GM21526 (cell line): ENCODE measurements at regions not wholly inside any gene's neighbourhood (a gene's known extent, or its start where the extent isn't known, plus 50 kb on each side); places are given as distances from the start of the nearest gene placed in this dataset.
A peak's percentile ranks its signal among the peaks of the same experiment; 100 is the strongest.
"Not testable (repeated sequence)": the region's sequence is repeated elsewhere in the genome, so short reads cannot be mapped to it uniquely, and the experiment has no call there.

Experiments
- ATAC-seq: cut with Tn5 transposase; IDR thresholded peaks from one replicate; pipeline ENCODE4 v1.9.1; 2021; ENCODE audit warnings: moderate library complexity; ENCODE audit not compliant: unreplicated experiment, low FRiP score

DNA sequence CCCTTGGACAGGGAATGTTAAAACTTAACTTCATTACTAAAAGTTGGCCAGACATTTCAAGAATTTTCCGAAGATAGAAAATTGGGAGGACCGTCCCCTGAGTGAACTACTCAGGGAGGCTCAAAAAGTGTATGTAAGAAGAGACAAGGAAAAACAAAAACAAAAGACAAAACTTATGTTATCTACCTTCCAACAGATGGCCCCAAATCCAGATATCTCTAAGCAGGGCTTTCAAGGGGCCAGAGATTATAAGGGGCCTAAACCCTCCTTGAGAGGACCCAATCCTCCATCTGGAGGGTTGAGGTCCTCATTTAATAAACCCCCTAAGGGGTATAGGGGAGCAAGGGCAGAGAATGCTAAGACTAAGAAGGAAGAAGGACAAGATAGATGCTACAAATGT lies 203.6 kb downstream of the SH2D4B start:
- ATAC-seq, result no peak

DNA sequence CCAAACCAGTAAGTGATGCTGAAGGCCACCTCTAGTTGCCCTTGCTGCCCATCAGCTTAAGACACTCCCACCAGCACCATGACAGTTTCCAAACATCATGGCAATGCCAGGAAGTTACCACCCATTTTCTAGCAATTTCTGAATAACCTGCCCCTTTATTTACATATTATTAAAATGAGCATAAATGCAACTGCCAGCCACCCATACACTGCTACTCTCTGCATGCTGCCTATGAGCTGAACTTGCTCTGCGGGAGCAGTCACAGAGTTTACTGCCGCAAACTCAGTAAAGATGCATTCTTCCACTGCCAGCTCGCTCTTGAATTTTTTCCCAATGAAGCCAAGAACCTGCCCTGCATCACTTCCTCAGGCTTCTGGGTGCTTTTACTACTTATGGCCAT lies 212.6 kb downstream of the SH2D4B start:
- no peak for ATAC-seq

DNA sequence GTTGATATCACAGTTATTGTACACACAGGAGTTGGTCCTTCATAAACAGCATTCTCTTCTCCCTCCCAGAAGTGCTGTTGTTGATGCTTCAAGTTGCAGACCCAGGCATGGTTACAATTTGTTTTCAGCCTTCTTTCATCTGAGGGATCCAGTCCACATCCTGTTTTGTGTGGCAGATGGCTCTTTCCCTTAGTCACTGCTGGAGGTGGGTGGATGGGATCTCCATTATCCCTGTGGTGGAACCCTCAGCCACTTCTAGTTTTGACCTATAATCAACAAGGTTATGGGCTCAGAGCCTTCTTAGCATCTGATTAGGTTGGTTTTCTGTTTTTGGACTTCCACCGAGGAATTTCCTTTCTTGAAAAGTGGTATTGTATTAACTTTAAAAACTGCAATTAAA lies 214.2 kb downstream of the SH2D4B start:
- ATAC-seq, result no peak

DNA sequence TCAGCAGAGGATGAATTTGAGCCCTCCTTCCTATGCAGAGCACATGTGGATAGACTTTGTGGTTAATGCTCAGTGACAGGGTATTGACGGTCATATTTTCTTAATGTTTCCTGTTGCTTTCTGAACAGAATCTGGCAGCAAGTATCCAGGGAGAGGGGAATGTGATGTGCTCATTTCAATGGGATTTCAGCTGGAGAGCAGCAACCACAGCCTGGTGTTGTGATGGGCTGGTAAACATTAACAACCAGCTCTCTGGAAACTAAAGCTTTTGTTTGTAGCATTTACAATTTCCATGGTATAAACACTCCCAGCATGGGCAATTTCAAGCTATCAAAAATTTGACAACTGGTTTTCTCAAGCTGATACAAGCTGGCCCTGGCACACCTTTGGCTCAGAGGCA lies 215.9 kb downstream of the SH2D4B start:
- ATAC-seq, result no peak

DNA sequence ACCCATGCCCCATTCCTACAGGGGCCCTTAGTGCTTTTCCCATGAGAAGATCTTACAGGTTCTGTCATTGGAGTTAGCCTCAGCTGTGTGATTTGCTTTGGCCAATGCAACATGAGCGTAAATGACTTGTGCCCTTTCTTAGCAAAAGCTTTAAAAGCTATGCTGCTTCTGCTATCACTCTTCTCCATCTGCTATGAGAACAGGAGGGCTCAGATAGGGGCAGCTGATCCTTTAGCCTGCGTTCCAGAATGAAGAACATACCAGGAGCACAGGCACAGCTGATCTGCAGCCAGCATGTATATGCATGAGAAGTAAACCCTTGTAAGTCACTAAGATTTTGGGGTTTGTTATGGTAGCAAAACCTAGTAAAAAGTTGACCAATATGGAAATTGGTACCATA lies 218.2 kb downstream of the SH2D4B start:
- ATAC-seq, result no peak

DNA sequence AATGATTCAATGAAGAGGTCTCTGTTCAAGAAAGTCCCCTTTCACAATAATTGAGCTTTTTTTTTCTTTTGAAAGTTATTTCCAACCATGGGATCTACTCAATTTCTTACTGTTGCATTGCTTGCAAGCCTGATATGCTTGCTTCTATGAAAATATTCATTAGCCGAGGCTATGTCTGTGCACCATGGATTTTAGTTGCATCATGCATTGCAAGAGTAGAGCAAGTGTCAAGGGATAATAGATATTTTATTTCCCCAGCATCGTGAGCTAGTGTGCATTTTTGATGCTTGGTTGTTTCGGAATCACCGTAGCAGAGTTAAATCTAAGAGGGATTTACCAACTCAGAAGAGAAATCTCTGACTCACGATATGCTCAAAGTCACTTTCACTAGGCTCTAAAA lies 222.0 kb downstream of the SH2D4B start:
- ATAC-seq, result no peak

DNA sequence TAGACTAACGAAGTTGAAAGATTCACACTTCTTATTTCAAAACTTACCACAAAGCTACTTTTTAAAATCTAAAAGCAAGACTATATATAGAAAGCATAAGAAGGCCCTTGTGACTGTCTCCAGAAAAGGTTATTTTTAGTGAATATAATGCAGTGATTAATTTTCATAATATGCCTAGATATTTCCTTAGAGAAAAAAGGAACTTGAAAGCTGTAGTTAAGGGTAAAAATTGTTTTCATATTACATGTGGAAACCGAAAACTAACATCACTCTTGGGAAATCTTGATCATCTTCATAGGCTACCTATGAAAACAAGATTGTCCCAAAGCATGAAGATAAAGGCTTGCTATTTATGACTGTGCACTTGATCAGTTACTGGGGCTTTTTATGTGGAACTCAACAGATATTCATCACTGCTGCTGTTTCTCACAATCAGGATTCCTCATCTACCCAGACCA lies 223.2 kb downstream of the SH2D4B start:
- peak; percentile 62 for ATAC-seq

DNA sequence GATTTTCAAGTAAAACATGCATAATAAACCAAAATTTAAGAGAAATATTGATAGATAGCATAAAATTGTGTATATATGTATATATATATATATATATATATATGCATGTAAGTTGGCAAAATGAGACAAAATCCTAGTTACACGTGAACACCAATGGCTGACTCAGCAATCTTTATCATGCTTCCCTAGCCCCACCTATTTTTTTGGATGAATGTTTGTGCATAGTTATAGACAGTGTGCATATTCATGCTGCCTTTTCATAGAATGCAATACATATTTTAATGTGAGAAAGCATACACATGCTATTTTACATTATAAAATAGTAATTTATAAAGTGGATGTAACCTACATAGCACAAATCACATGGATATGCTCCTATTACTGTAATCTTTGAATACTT lies 230.3 kb downstream of the SH2D4B start:
- no peak for ATAC-seq

DNA sequence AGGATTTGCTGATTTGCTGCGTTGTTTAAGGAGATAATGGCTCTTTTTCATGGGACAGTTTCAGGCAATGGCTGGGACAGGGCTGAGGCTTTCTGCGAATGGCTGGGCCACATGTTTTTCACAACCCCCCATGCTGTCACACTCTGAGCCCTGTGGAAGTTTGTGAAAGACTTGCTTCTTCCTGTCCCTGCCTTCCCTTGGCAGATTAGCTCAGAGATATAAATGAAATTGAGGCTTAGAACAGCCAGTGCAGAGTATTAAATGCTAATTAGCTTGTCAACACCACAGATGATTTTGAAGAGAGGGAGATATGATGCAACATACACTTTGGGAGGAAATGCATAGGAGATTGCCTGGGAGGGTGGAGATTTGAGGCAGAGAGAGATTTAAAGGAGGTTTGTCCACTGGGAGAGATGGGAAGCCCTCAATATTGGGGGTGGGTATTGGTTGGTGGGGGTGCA lies 232.0 kb downstream of the SH2D4B start:
- ATAC-seq, result no peak

DNA sequence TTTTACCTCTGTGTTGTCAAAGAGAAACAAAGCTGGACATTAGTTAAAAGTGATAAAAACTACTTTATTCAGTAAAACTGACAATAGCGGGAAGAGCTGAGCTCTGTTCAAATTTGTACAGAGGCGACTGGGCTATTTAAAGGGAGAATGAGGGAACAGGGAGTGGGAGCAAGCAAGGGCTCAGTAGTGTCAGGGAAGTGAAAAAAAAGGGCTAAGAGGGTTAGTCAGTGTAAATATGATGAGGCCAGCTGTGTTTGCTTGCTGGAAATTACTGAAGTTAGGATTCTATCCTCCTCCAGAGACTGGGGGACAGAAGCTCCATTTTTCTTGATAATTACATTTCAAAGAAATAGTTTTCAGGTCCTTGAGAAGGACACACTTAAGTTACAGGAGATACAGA lies 232.5 kb downstream of the SH2D4B start:
- ATAC-seq, result no peak

DNA sequence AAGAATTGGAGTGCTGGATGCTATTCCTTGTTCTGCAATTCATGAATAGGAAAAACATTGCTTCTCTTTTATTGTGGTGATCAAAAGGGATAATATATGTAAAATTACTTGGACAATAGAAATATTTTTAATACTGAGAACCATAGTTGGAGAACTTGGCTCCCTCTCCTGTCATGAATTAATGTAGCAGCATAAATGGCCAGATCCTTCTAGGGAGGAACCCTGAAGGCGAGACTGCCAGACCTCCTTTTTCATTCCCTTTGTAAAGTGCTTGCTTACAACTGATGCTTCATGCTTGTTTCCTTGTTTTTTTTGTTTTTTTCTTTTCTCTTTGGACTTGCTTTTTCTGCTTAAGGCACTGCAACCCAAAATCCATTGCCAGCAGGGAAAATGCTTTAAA lies 233.6 kb downstream of the SH2D4B start:
- ATAC-seq, result no peak

DNA sequence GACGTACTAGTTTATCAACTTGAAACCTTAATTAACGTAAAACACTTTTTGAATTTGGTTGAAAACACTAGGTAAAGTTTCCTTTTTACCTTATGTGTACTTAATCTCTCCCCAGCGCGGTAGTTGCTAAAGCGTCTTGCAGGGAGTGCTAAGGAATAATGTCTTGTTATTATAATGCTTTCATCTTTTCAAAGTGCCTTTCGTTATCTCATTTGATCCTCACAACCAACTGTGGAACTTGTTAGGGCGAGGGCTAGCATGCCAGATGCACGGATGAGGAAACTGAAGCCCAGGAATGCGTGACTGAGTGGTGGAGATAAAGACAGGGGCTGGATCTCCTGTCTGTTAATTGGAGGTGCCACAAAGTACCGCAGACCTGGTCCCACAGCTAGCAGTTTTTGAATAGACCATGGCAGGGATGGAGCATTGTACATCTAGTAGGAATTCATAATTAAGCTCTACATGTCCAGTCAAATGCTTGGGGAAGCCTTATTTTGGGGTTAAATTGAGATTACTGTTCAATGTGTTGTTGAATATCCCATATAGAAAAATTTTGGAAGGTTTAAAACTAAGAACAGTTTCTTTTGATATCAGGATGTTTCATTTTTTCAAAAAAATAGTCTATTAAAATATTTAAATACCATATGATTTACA lies 234.3 kb downstream of the SH2D4B start:
- ATAC-seq, result no peak

DNA sequence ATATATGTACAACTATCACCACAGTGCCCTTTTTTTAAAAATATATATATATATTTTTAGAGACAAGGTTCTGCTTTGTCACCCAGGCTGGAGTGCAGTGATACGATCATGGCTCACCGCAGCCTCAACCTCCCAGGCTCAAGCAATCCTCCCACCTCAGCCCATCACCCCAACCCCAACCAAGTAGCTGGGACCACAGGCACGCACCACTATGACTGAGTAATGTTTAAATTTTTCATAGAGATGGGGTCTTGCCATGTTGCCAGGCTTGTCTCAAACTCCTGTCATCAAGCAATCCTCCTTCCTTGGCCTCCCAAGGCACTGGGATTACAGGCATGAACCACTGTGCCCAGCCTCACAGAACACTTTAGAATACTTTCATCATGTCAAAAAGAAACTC lies 234.9 kb downstream of the SH2D4B start:
- no peak for ATAC-seq

DNA sequence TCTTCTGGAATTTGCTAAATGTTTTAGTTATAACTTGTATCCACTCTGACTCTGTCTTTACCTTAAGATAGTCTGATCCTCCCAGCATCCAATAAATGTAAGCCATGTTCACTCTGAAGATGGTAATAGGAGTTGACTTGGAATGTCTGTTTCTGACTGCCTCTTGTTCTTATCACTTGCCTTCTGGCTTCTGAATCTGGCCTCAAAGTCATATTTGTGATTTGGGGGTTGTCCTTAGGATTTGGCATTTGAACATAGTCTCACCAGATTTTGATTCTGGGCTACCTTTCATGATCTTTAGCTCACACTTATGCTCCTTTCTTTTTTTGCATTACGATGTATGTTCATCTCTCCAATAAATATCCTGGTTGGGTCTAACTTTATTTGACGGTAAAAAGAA lies 247.0 kb downstream of the SH2D4B start:
- ATAC-seq, result no peak

DNA sequence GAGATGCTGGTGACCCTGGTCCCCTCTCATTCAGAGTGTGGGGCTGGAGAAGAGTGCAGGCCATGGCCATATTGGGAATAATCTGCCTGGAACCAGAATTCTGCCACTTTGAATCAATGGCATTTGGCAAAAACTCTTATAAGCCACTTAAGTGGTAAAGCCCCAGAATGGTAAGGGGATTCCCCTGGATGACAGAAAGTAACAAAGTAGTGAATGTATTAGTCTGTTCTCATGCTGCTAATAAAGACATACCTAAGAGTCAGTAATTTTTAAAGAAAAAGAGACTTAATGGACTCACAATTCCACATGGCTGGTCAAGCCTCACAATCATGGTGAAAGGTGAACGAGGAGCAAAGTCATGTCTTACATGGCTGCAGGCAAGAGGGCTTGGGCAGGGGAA lies 248.6 kb downstream of the SH2D4B start:
- no peak for ATAC-seq

DNA sequence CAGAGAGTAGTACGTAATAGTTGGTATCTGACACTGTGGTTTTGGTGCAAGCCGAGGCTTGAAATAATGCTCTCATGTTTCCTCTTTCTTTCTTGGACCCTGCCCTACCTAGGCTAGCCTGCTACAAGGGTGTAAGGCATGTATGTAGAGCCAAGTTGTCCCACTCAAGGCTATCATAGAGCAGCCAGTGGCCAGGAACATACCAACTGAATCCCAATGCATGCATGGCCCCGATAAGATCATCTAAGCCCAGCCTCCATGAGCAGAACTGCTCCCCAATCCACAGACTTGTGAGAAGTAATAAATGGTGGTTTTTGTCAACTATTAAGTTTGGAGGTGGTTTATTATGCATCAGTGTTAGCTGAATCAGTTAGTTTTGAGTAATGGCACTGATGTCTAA lies 250.2 kb downstream of the SH2D4B start:
- ATAC-seq, result no peak

DNA sequence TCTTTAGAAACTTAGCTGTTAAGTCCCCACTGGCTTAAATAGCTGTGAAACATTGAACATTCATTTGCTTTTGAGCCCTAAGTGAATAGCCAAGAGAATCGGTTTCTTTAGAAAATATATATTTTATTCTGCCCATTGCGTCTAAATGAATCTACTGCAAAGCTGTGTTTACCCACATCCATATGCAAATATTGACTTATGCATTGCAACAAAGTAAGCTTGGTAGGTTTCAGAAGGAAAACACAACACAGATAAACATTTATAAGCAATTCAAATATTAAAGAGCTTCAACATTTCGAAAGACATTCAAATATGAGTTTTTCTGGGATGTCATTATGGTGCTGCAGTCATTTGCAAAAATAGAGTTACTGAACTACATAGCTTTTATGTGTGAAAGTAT lies 257.3 kb downstream of the SH2D4B start:
- ATAC-seq, result no peak

DNA sequence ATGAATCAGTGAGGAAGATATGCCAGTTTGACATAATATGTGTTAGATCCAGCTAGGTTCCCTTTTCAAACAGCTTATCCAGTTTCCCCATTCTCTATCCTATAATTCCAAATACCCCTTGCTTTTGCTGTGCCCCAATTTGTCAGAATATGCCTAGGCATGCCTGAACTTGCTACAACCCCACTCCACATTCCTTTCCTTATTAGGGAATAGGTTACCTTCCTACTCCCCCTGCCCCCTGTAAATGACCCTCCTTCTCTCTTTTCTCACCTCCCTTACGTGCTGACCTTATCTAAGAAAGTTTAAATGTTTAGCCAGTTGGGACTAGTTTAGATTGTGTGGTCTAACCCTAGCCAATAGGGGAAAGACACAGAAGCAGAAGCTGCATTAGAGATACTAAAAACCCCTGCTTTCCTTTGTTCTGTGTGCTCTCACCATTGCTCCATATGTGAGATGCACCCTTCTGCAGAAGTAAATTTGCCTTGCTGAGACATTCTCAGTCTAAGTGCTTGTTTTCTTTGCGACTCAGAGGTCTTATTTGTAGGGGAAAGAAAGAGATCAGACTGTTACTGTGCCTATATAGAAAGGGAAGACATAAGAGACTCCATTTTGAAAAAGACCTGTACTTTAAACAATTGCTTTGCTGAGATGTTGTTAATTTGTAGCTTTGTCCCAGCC lies 267.8 kb downstream of the SH2D4B start:
- ATAC-seq, result no peak

DNA sequence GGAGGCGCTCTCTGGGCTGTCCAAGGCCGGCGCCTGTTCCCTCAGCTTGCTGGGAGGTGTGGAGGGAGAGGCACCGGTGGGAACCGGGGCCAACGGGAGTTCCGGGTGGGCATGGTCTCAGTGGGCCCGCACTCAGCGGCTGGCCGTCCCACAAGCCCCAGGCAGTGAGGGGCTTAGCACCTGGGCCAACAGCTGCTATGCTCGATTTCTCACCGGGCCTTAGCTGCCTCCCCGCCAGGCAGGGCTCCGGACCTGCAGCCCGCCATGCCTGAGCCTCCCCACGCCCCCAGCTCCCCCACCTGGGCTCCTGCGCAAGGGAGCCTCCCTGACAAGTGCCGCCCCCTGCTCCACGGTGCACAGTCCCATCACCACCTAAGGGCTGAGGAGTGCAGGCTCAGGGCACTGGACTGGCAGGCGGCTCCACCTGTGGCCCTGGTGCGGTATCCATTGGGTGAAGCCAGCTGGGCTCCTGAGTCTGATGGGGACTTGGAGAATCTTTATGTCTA lies 276.5 kb downstream of the SH2D4B start:
- no peak for ATAC-seq

DNA sequence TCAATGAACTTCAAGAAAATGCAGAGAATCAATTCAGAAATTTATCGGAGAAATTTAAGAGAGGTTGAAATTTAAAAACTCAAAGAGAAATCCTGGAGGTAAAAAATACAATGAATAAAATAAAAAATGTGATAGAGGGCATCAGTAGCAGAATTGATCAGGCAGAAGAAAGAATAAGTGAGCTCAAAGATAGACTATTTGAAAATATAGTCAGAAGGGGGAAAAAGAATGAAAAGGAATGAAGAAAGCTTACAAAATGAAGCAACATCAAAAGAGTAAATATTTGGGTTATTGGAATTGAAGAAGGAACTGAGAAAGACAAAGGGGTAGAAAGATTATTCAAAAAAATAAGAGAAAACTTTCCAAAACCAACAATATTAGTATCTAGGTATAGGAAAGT lies 291.4 kb downstream of the SH2D4B start:
- ATAC-seq, result no peak

DNA sequence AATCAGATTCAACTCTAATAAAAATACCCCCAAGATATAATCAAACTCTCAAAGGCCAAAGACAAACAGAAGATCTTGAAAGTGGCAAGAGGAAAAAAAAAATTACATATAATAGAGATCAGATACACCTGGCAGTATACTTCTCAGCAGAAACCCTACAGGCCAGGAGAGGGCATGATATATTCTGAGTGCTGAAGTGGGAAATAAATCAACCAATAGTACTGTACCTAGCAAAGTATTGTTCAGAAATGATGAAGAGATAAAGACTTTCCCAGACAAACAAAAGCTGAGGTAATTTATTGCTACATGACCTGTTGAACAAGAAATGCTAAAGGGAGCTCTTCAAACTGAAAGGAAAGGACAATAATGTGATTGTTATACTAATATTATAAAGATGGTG lies 291.9 kb downstream of the SH2D4B start:
- no peak for ATAC-seq

DNA sequence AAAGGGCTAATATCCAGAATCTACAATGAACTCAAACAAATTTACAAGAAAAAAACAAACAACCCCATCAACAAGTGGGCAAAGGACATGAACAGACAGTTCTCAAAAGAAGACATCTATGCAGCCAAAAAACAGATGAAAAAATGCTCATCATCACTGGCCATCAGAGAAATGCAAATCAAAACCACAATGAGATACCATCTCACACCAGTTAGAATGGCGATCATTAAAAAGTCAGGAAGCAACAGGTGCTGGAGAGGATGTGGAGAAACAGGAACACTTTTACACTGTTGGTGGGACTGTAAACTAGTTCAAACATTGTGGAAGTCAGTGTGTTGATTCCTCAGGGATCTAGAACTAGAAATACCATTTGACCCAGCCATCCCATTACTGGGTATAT lies 295.0 kb downstream of the SH2D4B start:
- ATAC-seq, result not testable (repeated sequence)
